Kidney epithelial cell (primary cell): ENCODE measurements at regions not wholly inside any gene's neighbourhood (a gene's known extent, or its start where the extent isn't known, plus 50 kb on each side); places are given as distances from the start of the nearest gene placed in this dataset.
A peak's percentile ranks its signal among the peaks of the same experiment; 100 is the strongest.

Source experiments
- DNase-seq: peaks from one replicate; pipeline ENCODE4 v3.0.0-alpha.2; 2010; ENCODE audit warnings: low read depth
- H3K27me3 ChIP-seq: 2 replicates; pipeline ENCODE4 v1.6.0; 2011; ENCODE audit warnings: low read length; ENCODE audit not compliant: control insufficient read depth, insufficient read depth
- H3K36me3 ChIP-seq: 2 replicates; pipeline ENCODE4 v1.5.1; 2011; ENCODE audit warnings: low read length; ENCODE audit not compliant: control insufficient read depth, insufficient read depth
- H3K4me3 ChIP-seq: 2 replicates; pipeline ENCODE4 v1.5.1; 2011; ENCODE audit warnings: low read depth, mild to moderate bottlenecking, control low read depth, low read length
- TF ChIP-seq, protein P1 (sequence below): IDR thresholded peaks from 2 replicates; pipeline ENCODE4 v1.5.1; 2011; ENCODE audit warnings: mild to moderate bottlenecking, moderate library complexity, low read length, control low read depth, inconsistent platforms; ENCODE audit not compliant: insufficient read depth, poor library complexity, severe bottlenecking

DNA sequence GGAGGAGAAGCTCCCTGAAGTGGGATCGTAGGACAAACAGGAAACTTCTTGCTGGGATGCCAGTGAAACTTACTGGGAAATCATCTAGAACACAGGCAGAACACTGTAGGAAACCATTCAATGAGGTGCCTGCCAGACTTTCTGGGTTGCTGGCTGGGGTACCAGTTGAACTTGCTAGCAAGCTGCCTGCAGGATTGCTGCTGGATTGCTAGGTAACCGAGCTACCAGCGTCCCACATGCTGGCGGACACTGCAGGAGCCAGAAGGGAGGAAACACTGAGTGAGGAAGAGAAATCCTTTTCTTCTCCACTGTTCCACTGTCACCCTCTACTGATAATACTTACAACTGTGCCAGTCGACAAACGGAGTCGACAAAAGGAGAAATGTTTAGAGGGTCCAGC is 91.3 kb upstream of the SLC35B3 start:
- no peaks in the 10 kb centered on the region for H3K36me3 ChIP-seq
- no peak for DNase-seq
- H3K27me3 ChIP-seq: no peaks in the 10 kb centered on the region
- TF ChIP-seq, protein P1, sequence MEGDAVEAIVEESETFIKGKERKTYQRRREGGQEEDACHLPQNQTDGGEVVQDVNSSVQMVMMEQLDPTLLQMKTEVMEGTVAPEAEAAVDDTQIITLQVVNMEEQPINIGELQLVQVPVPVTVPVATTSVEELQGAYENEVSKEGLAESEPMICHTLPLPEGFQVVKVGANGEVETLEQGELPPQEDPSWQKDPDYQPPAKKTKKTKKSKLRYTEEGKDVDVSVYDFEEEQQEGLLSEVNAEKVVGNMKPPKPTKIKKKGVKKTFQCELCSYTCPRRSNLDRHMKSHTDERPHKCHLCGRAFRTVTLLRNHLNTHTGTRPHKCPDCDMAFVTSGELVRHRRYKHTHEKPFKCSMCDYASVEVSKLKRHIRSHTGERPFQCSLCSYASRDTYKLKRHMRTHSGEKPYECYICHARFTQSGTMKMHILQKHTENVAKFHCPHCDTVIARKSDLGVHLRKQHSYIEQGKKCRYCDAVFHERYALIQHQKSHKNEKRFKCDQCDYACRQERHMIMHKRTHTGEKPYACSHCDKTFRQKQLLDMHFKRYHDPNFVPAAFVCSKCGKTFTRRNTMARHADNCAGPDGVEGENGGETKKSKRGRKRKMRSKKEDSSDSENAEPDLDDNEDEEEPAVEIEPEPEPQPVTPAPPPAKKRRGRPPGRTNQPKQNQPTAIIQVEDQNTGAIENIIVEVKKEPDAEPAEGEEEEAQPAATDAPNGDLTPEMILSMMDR: no peak
- no peak overlapping the region for H3K4me3 ChIP-seq

DNA sequence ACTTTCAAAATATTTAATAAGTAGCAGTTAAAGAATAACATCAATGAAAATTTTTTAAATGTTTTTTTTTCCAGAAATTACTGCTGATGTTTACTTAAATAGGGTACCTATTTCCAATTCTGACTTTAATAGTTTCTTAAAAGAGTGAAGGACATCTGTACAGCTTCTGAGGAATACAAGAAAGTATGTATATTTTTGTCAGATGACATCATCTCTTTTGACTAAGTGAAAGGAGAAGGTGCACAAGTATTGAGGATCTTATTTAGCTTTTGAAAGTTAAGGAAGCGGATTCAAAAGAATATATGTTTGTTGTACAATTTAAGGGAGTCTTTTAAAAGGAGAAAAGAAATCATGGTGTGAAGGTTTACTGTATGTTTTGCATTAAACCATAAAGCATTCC is 90.0 kb upstream of the SLC35B3 start:
- Histone ChIP-seq H3K27me3 (no peaks in the 10 kb centered on the region), H3K36me3 (no peaks in the 10 kb centered on the region), H3K4me3 (no peak overlapping the region)
- no peak for DNase-seq
- TF ChIP-seq, protein P1: no peak

DNA sequence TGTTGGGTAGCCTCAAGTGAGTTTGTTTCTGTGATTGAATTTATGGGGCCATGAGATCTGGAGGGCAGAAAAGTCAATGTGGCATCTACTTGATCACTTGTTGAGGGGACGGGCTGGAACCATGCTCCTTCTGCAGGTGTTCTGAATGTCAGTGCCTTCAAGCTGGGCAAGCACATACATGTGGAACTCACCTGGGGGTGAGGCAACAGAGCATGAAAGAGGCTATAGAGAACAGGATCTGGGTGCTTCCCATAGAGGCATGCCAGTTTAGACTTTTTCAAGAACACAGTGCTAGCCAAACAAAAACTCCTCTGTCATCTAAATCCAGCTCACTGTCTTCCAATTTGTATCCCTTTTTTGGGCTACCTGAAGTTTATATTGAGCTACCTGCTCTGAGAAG is 77.8 kb upstream of the SLC35B3 start:
- Histone ChIP-seq H3K27me3 (no peaks in the 10 kb centered on the region), H3K4me3 (no peak overlapping the region), H3K36me3 (no peaks in the 10 kb centered on the region)
- no peak for DNase-seq
- TF ChIP-seq, protein P1: no peak

DNA sequence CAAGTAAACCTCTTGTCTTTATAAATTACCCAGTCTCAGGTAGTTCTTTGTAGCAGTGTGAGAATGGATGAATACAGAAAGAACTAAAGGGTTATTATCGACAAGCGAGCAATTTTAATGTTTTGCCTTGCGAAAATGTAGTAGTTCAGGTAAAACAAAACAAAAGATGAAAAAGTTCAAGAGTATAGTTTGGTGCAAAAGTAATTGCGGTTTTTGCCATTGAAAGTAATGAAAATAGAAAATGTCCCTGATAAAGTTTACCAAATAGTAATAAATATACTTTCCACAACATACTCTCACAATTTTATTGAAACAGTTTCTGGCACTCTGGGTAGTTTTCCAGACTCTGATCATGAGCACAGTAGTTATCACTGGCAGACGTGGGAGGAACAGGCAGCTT is 71.9 kb upstream of the SLC35B3 start:
- TF ChIP-seq, protein P1: no peak
- Histone ChIP-seq H3K36me3 (no peaks in the 10 kb centered on the region), H3K27me3 (no peaks in the 10 kb centered on the region), H3K4me3 (no peak overlapping the region)
- DNase-seq: no peak

DNA sequence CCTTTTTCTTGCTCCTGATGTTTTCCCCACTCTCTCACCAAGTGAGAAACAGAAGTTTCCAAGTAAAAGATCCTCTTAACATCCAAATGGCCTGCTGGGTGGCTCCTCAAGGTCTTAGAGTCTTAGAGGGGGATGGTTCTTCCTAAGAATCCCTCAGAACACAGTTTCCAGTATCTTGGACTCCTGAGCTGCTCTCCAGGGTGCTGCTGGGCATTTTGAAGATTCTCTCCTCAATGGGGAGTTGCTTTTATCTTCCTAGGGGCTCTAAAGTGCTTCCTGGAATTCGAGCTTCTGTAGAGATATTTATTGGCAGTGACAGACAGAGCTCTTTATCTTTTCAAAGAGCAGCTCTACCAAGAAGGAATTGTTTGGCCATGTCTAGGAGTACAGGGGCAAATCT is 70.8 kb upstream of the SLC35B3 start:
- Histone ChIP-seq H3K36me3 (no peaks in the 10 kb centered on the region), H3K4me3 (no peak overlapping the region), H3K27me3 (no peaks in the 10 kb centered on the region)
- no peak for DNase-seq
- TF ChIP-seq, protein P1: no peak

DNA sequence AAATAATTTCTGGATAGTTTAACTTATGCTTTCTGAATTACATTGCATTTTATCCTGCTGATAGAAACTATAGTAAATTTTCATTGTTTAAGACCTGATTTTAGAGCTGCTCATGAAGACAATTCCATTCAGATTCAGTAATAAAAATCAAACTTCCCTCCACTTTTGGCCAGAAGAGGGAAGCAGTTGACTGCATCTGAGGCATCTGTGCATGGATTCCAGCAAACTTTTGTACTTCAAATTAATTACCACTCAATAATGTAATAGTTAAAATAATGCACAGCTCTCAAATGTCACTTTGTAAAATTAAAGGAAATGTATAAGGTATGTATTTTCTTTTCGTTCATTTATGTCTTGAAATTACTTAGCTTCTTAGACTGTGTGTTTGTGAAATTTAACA is 64.2 kb upstream of the SLC35B3 start:
- H3K36me3 ChIP-seq: no peaks in the 10 kb centered on the region
- no peak overlapping the region for H3K4me3 ChIP-seq
- no peak for DNase-seq
- H3K27me3 ChIP-seq: no peaks in the 10 kb centered on the region
- TF ChIP-seq, protein P1: peak; percentile 46
